HCT116 (cell line): ENCODE measurements at regions not wholly inside any gene's neighbourhood (a gene's known extent, or its start where the extent isn't known, plus 50 kb on each side); places are given as distances from the start of the nearest gene placed in this dataset.

ENCODE experiments used
- ATAC-seq: fragments of 200-7000 bp; cut with Tn5 transposase; 2 replicates; pipeline ENCODE4 v1.9.1; 2020; ENCODE audit warnings: mild to moderate bottlenecking, moderate library complexity
- BruUV-seq: library from RNA; stranded (reverse); fragments of 400-500 nt; replicated peaks from 2 replicates; lab custom pipeline; 2021; lab: Mats Ljungman, UMichigan
- CTCF ChIA-PET: fragments of 300-600 bp; sonication (Branson Sonifier 250); formaldehyde crosslinking; loops from one replicate; lab custom pipeline; 2021; ENCODE audit warnings: antibody characterized with exemption; lab: Charles Lee
- POLR2A ChIA-PET: fragments of 300-600, 350-600 bp; sonication (Branson Sonifier 250); formaldehyde crosslinking; loops from one replicate; lab custom pipeline; 2021; ENCODE audit warnings: antibody characterized with exemption; lab: Charles Lee
- RAD21 ChIA-PET, 2 experiments: fragments of 300-600 bp; sonication (Branson Sonifier 250); formaldehyde crosslinking; loops; one replicate each; lab custom pipeline; 2023; ENCODE audit warnings: low total read pairs in 2 of 2; ENCODE audit not compliant: uncharacterized antibody in 2 of 2, unreplicated experiment in 2 of 2, low non-redundant PET in 1 of 2; lab: Charles Lee
- DNase-seq: peaks from one replicate; pipeline ENCODE4 v3.0.0-alpha.2; 2010; ENCODE audit warnings: low read depth, low spot score
- H2AFZ ChIP-seq: fragments of 200-600 bp; shearing (Covaris generic), sonication (generic); 2 replicates; pipeline ENCODE4 v1.6.1; 2017; ENCODE audit warnings: low read depth, mixed run types, mixed read lengths, antibody characterized with exemption, low read length; ENCODE audit not compliant: poor library complexity, severe bottlenecking
- H3K27ac ChIP-seq: 2 replicates; pipeline ENCODE4 v1.5.1; 2012; ENCODE audit warnings: low read depth, low read length
- H3K27me3 ChIP-seq: fragments of 200-600 bp; sonication (generic); 2 replicates; pipeline ENCODE4 v1.6.1; 2016; ENCODE audit warnings: mixed run types, low read length, mixed read lengths; ENCODE audit not compliant: insufficient read depth
- H3K36me3 ChIP-seq, 2 experiments: fragments of 200-500 bp in 1 of 2; fragments of 200-600 bp in 1 of 2; sonication (Bioruptor generic) in 1 of 2; sonication (generic) in 1 of 2; 2 replicates each; pipeline versions ENCODE4 v1.5.1 to v1.6.1; 2014 to 2016; ENCODE audit warnings: low read length in 2 of 2, inconsistent platforms in 1 of 2, mixed read lengths in 1 of 2, mixed run types in 1 of 2; ENCODE audit not compliant: insufficient read depth in 2 of 2, control insufficient read depth in 1 of 2
- H3K4me1 ChIP-seq, 2 experiments: fragments of 200-600 bp in 1 of 2; sonication (generic) in 1 of 2; 2 replicates each; pipeline versions ENCODE4 v1.5.1 to v1.6.1; 2012 to 2017; ENCODE audit warnings: low read length in 2 of 2, inconsistent platforms in 1 of 2, mild to moderate bottlenecking in 1 of 2, mixed read lengths in 1 of 2, mixed run types in 1 of 2, moderate library complexity in 1 of 2; ENCODE audit not compliant: insufficient read depth in 2 of 2, control insufficient read depth in 1 of 2
- H3K4me2 ChIP-seq: fragments of 200-600 bp; sonication (generic); 2 replicates; pipeline ENCODE4 v1.6.1; 2017; ENCODE audit warnings: mixed run types, low read length, mixed read lengths
- H3K4me3 ChIP-seq, 2 experiments: fragments of 200-600 bp in 1 of 2; sonication (generic) in 1 of 2; replicated peaks in 1 of 2; 2 replicates each; pipeline ENCODE4 v1.5.1; 2011 to 2016; ENCODE audit warnings: low read length in 2 of 2, control low read depth in 1 of 2, low read depth in 1 of 2, mild to moderate bottlenecking in 1 of 2, mixed read lengths in 1 of 2, mixed run types in 1 of 2
- H3K79me2 ChIP-seq: fragments of 200-600 bp; sonication (generic); 2 replicates; pipeline ENCODE4 v1.6.1; 2017; ENCODE audit warnings: mild to moderate bottlenecking, mixed run types, low read length, moderate library complexity, mixed read lengths; ENCODE audit not compliant: insufficient read depth
- H3K9ac ChIP-seq: fragments of 200-600 bp; sonication (generic); 2 replicates; pipeline ENCODE4 v1.6.1; 2016; ENCODE audit warnings: low read length, mixed read lengths
- H3K9me2 ChIP-seq: fragments of 200-600 bp; sonication (generic), shearing (Covaris generic); 2 replicates; pipeline ENCODE4 v1.6.1; 2017; ENCODE audit warnings: mixed run types, mild to moderate bottlenecking, moderate library complexity; ENCODE audit not compliant: insufficient read depth
- H3K9me3 ChIP-seq, 2 experiments: fragments of 200-500 bp in 1 of 2; fragments of 200-600 bp in 1 of 2; sonication (Bioruptor generic) in 1 of 2; sonication (generic) in 1 of 2; 2 replicates each; pipeline ENCODE4 v1.6.1; 2014 to 2017; ENCODE audit warnings: low read length in 2 of 2, mixed read lengths in 2 of 2, inconsistent platforms in 1 of 2, low read depth in 1 of 2, mild to moderate bottlenecking in 1 of 2, mixed run types in 1 of 2, moderate library complexity in 1 of 2; ENCODE audit not compliant: control insufficient read depth in 1 of 2, insufficient read depth in 1 of 2
- H4K20me1 ChIP-seq: fragments of 200-600 bp; sonication (generic), shearing (Covaris generic); 2 replicates; pipeline ENCODE4 v1.6.1; 2017; ENCODE audit warnings: mixed run types, mild to moderate bottlenecking, moderate library complexity; ENCODE audit not compliant: insufficient read depth
- CBX3 ChIP-seq: IDR thresholded peaks from 2 replicates; pipeline ENCODE4 v1.6.1; 2012; ENCODE audit warnings: low read depth
- CEBPB ChIP-seq: IDR thresholded peaks from 2 replicates; pipeline ENCODE4 v1.6.1; 2012; ENCODE audit warnings: low read depth
- EGR1 ChIP-seq: IDR thresholded peaks from 2 replicates; pipeline ENCODE4 v1.6.1; 2012; ENCODE audit warnings: low read depth
- ELF1 ChIP-seq: IDR thresholded peaks from 2 replicates; pipeline ENCODE4 v1.6.1; 2012; ENCODE audit warnings: low read depth, borderline replicate concordance
- EZH2phosphoT487 ChIP-seq: fragments of 200-600 bp; IDR thresholded peaks from 2 replicates; pipeline ENCODE4 v1.6.1; 2018; ENCODE audit warnings: antibody characterized with exemption, borderline replicate concordance
- FOSL1 ChIP-seq: IDR thresholded peaks from 2 replicates; pipeline ENCODE4 v1.6.1; 2012; ENCODE audit warnings: low read depth
- MAX ChIP-seq: IDR thresholded peaks from 2 replicates; pipeline ENCODE4 v1.6.1; 2012
- POLR2AphosphoS5 ChIP-seq: IDR thresholded peaks from 2 replicates; pipeline ENCODE4 v1.6.1; 2011; ENCODE audit warnings: mild to moderate bottlenecking, low read depth, low read length, moderate library complexity
- SIN3A ChIP-seq: IDR thresholded peaks from 2 replicates; pipeline ENCODE4 v1.6.1; 2012; ENCODE audit warnings: low read depth
- SP1 ChIP-seq: IDR thresholded peaks from 2 replicates; pipeline ENCODE4 v1.6.1; 2012; ENCODE audit warnings: low read depth
- YY1 ChIP-seq: IDR thresholded peaks from 2 replicates; pipeline ENCODE4 v1.6.1; 2011; ENCODE audit warnings: low read length, low read depth, moderate library complexity, mild to moderate bottlenecking; ENCODE audit not compliant: insufficient replicate concordance; ENCODE audit errors: extremely low read depth
- ZFX ChIP-seq: fragments of 450-650 bp; IDR thresholded peaks from 2 replicates; pipeline ENCODE4 v1.6.1; 2017
- intact Hi-C: fragments of 100-400 bp; cut with micrococcal nuclease; formaldehyde crosslinking; loops from 2 replicates; pipeline ENCODE4 v1.10.0; 2022
- TF ChIP-seq, protein P1 (sequence below): IDR thresholded peaks from 2 replicates; pipeline ENCODE4 v1.6.1; 2012
- TF ChIP-seq, protein P2 (sequence below): IDR thresholded peaks from 2 replicates; pipeline ENCODE4 v1.6.1; 2012; ENCODE audit warnings: low read depth
- TF ChIP-seq, protein P3 (sequence below), 3 experiments: fragments of 200-600 bp in 1 of 3; sonication (generic) in 1 of 3; IDR thresholded peaks in 2 of 3; conservative IDR thresholded peaks in 1 of 3; 2 replicates each; pipeline ENCODE4 v1.5.1; 2012 to 2017; ENCODE audit warnings: low read depth in 2 of 3, low read length in 2 of 3, antibody characterized with exemption in 1 of 3, borderline replicate concordance in 1 of 3, control low read depth in 1 of 3, mild to moderate bottlenecking in 1 of 3, mixed read lengths in 1 of 3, mixed run types in 1 of 3, moderate library complexity in 1 of 3; ENCODE audit not compliant: insufficient read depth in 1 of 3

GRCh38 chr3:3745693-3746092 lies 53.5 kb upstream of the LRRN1 start:
- H3K9ac ChIP-seq = no peak overlapping the region
- H3K27me3 ChIP-seq = no peaks in the 10 kb centered on the region
- CTCF ChIA-PET = no interaction called here
- POLR2A ChIA-PET = no interaction called here
- no TSS peak for BruUV-seq
- RAD21 ChIA-PET = no interaction called here
- no peaks in the 10 kb centered on the region for H3K4me1 ChIP-seq
- TF ChIP-seq EZH2phosphoT487 = no peak
- TF ChIP-seq YY1 = no peak
- TF ChIP-seq EGR1 = no peak
- TF ChIP-seq, protein P1, sequence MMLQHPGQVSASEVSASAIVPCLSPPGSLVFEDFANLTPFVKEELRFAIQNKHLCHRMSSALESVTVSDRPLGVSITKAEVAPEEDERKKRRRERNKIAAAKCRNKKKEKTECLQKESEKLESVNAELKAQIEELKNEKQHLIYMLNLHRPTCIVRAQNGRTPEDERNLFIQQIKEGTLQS = no peak
- no peak for TF ChIP-seq MAX
- no peak for TF ChIP-seq ELF1
- TF ChIP-seq SIN3A = no peak
- no peak for TF ChIP-seq CBX3
- TF ChIP-seq SP1 = no peak
- no peak for TF ChIP-seq ZFX
- H3K27ac ChIP-seq = no peak overlapping the region
- no peak for DNase-seq
- H3K9me3 ChIP-seq = peaks cover 6 to 13% of the 10 kb centered on the region in 2 experiments; a peak in 2 of 4 replicates
- H3K36me3 ChIP-seq = no peaks in the 10 kb centered on the region
- no peak overlapping the region for H3K4me2 ChIP-seq
- intact Hi-C loops = no loop called here
- ATAC-seq = no peak
- no peak overlapping the region for H3K4me3 ChIP-seq
- no peak overlapping the region for H2AFZ ChIP-seq
- H4K20me1 ChIP-seq = no peaks in the 10 kb centered on the region
- no peaks in the 10 kb centered on the region for H3K9me2 ChIP-seq
- no peaks in the 10 kb centered on the region for H3K79me2 ChIP-seq

- no peak for ATAC-seq
- ChIA-PET CTCF (no interaction called here), RAD21 (no interaction called here), POLR2A (no interaction called here)
- Histone ChIP-seq H3K27me3 (no peaks in the 10 kb centered on the region), H2AFZ (no peak overlapping the region), H3K79me2 (no peaks in the 10 kb centered on the region), H3K27ac (no peak overlapping the region), H4K20me1 (no peaks in the 10 kb centered on the region), H3K4me2 (no peak overlapping the region), H3K9me3 (peaks cover 6 to 16% of the 10 kb centered on the region in 2 experiments; a peak in 2 of 4 replicates), H3K9ac (no peak overlapping the region), H3K9me2 (no peaks in the 10 kb centered on the region), H3K4me3 (no peak overlapping the region), H3K36me3 (no peaks in the 10 kb centered on the region), H3K4me1 (no peaks in the 10 kb centered on the region)
- no TSS peak for BruUV-seq
- TF ChIP-seq CEBPB (no peak), POLR2AphosphoS5 (no peak), ELF1 (no peak), EZH2phosphoT487 (no peak), SP1 (no peak), FOSL1 (no peak)
- TF ChIP-seq, protein P2, sequence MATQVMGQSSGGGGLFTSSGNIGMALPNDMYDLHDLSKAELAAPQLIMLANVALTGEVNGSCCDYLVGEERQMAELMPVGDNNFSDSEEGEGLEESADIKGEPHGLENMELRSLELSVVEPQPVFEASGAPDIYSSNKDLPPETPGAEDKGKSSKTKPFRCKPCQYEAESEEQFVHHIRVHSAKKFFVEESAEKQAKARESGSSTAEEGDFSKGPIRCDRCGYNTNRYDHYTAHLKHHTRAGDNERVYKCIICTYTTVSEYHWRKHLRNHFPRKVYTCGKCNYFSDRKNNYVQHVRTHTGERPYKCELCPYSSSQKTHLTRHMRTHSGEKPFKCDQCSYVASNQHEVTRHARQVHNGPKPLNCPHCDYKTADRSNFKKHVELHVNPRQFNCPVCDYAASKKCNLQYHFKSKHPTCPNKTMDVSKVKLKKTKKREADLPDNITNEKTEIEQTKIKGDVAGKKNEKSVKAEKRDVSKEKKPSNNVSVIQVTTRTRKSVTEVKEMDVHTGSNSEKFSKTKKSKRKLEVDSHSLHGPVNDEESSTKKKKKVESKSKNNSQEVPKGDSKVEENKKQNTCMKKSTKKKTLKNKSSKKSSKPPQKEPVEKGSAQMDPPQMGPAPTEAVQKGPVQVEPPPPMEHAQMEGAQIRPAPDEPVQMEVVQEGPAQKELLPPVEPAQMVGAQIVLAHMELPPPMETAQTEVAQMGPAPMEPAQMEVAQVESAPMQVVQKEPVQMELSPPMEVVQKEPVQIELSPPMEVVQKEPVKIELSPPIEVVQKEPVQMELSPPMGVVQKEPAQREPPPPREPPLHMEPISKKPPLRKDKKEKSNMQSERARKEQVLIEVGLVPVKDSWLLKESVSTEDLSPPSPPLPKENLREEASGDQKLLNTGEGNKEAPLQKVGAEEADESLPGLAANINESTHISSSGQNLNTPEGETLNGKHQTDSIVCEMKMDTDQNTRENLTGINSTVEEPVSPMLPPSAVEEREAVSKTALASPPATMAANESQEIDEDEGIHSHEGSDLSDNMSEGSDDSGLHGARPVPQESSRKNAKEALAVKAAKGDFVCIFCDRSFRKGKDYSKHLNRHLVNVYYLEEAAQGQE = no peak
- TF ChIP-seq, protein P3, sequence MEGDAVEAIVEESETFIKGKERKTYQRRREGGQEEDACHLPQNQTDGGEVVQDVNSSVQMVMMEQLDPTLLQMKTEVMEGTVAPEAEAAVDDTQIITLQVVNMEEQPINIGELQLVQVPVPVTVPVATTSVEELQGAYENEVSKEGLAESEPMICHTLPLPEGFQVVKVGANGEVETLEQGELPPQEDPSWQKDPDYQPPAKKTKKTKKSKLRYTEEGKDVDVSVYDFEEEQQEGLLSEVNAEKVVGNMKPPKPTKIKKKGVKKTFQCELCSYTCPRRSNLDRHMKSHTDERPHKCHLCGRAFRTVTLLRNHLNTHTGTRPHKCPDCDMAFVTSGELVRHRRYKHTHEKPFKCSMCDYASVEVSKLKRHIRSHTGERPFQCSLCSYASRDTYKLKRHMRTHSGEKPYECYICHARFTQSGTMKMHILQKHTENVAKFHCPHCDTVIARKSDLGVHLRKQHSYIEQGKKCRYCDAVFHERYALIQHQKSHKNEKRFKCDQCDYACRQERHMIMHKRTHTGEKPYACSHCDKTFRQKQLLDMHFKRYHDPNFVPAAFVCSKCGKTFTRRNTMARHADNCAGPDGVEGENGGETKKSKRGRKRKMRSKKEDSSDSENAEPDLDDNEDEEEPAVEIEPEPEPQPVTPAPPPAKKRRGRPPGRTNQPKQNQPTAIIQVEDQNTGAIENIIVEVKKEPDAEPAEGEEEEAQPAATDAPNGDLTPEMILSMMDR (IDR thresholded peaks at IDR 0.05 in 2 of 3, conservative IDR thresholded peaks at IDR 0.05 in 1 of 3; ENCODE audit: borderline replicate concordance in 1 of 3, insufficient read depth in 1 of 3, low read depth in 2 of 3, low read length in 2 of 3) = no peak
- intact Hi-C loops = no loop called here
- DNase-seq = no peak
These were observed 54.4 kb upstream of the LRRN1 start for GRCh38 chr3:3744826-3745225.
